ENCODE measurements at regions not wholly inside any gene's neighbourhood (a gene's known extent, or its start where the extent isn't known, plus 50 kb on each side); places are given as distances from the start of the nearest gene placed in this dataset.

- Histone ChIP-seq H4K20me1 (ENCODE audit: insufficient read depth) (no peaks in the 10 kb centered on the region), H3K36me3 (ENCODE audit: insufficient read depth) (no peaks in the 10 kb centered on the region), H2AFZ (ENCODE audit: low read depth) (no peak overlapping the region), H3K27me3 (ENCODE audit: insufficient read depth, low read depth) (no peaks in the 10 kb centered on the region), H3K27ac (peak overlapping the region; percentile 4; the same call in 1 of the 2 replicates), H3K4me1 (ENCODE audit: low read depth, poor library complexity, severe bottlenecking) (peaks cover 87% of the 10 kb centered on the region), H3K4me3 (IDR thresholded peaks at IDR 0.05; ENCODE audit: insufficient read depth, low read depth, low read length) (no peak overlapping the region), H3K79me2 (ENCODE audit: insufficient read depth, low read depth) (peaks cover 96% of the 10 kb centered on the region), H3K9ac (no peak overlapping the region), H3K4me2 (peak overlapping the region; percentile 8; the same call in 1 of the 2 replicates)
- no peak for TF ChIP-seq CTCF (conservative IDR thresholded peaks at IDR 0.05; ENCODE audit: low read depth, low read length)
These were observed 130.1 kb upstream of the DST start for GRCh38 chr6:56772737-56773184.

- Histone ChIP-seq H3K36me3 (ENCODE audit: insufficient read depth) (no peaks in the 10 kb centered on the region), H3K4me2 (peak overlapping the region; percentile 8), H2AFZ (ENCODE audit: low read depth) (no peak overlapping the region), H3K9ac (no peak overlapping the region), H3K4me1 (ENCODE audit: low read depth, poor library complexity, severe bottlenecking) (peaks cover 92% of the 10 kb centered on the region), H3K27me3 (ENCODE audit: insufficient read depth, low read depth) (no peaks in the 10 kb centered on the region), H4K20me1 (ENCODE audit: insufficient read depth) (no peaks in the 10 kb centered on the region), H3K79me2 (ENCODE audit: insufficient read depth, low read depth) (peaks cover 95% of the 10 kb centered on the region), H3K4me3 (IDR thresholded peaks at IDR 0.05; ENCODE audit: insufficient read depth, low read depth, low read length) (no peak overlapping the region), H3K27ac (no peak overlapping the region)
- TF ChIP-seq CTCF (conservative IDR thresholded peaks at IDR 0.05; ENCODE audit: low read depth, low read length), result no peak
These were observed 129.4 kb upstream of the DST start for GRCh38 chr6:56771929-56772607.

- no peak overlapping the region for H3K4me3 ChIP-seq (IDR thresholded peaks at IDR 0.05; ENCODE audit: insufficient read depth, low read depth, low read length)
- H3K27ac ChIP-seq, result peak overlapping the region; percentile 5; the same call in 1 of the 2 replicates
- H2AFZ ChIP-seq (ENCODE audit: low read depth), result no peak overlapping the region
- H3K27me3 ChIP-seq (ENCODE audit: insufficient read depth, low read depth), result no peaks in the 10 kb centered on the region
- peak overlapping the region; percentile 30; the same call in 1 of the 2 replicates for H3K4me2 ChIP-seq
- TF ChIP-seq CTCF (conservative IDR thresholded peaks at IDR 0.05; ENCODE audit: low read depth, low read length), result no peak
- no peak overlapping the region for H3K9ac ChIP-seq
- H4K20me1 ChIP-seq (ENCODE audit: insufficient read depth), result no peaks in the 10 kb centered on the region
- H3K36me3 ChIP-seq (ENCODE audit: insufficient read depth), result no peaks in the 10 kb centered on the region
- H3K4me1 ChIP-seq (ENCODE audit: low read depth, poor library complexity, severe bottlenecking), result peaks cover 93% of the 10 kb centered on the region
- peaks cover 95% of the 10 kb centered on the region for H3K79me2 ChIP-seq (ENCODE audit: insufficient read depth, low read depth)
These were observed 128.5 kb upstream of the DST start for GRCh38 chr6:56771189-56771588.

GRCh38 chr6:56770011-56770520 lies 127.4 kb upstream of the DST start:
- H3K27ac ChIP-seq, result peak overlapping the region; percentile 81
- H3K9ac ChIP-seq, result no peak overlapping the region
- peaks cover 96% of the 10 kb centered on the region for H3K4me1 ChIP-seq (ENCODE audit: low read depth, poor library complexity, severe bottlenecking)
- H3K36me3 ChIP-seq (ENCODE audit: insufficient read depth), result no peaks in the 10 kb centered on the region
- H3K4me3 ChIP-seq (IDR thresholded peaks at IDR 0.05; ENCODE audit: insufficient read depth, low read depth, low read length), result no peak overlapping the region
- H2AFZ ChIP-seq (ENCODE audit: low read depth), result no peak overlapping the region
- peaks cover 95% of the 10 kb centered on the region for H3K79me2 ChIP-seq (ENCODE audit: insufficient read depth, low read depth)
- H4K20me1 ChIP-seq (ENCODE audit: insufficient read depth), result no peaks in the 10 kb centered on the region
- H3K4me2 ChIP-seq, result peak overlapping the region; percentile 94
- H3K27me3 ChIP-seq (ENCODE audit: insufficient read depth, low read depth), result no peaks in the 10 kb centered on the region
- no peak for TF ChIP-seq CTCF (conservative IDR thresholded peaks at IDR 0.05; ENCODE audit: low read depth, low read length)

Data from KMS-11 (cell line).